DND-41 (cell line): ENCODE measurements at regions not wholly inside any gene's neighbourhood (a gene's known extent, or its start where the extent isn't known, plus 50 kb on each side); places are given as distances from the start of the nearest gene placed in this dataset.

Experiments used
- EZH2 ChIP-seq: IDR thresholded peaks from 3 replicates; pipeline ENCODE4 v1.6.1; 2012; ENCODE audit warnings: borderline replicate concordance, low read depth, mild to moderate bottlenecking, moderate library complexity, low read length, inconsistent platforms; ENCODE audit not compliant: severe bottlenecking
- TF ChIP-seq, protein P1 (sequence below): IDR thresholded peaks from 2 replicates; pipeline ENCODE4 v1.5.1; 2012; ENCODE audit warnings: borderline replicate concordance, low read length, moderate library complexity, mild to moderate bottlenecking; ENCODE audit not compliant: poor library complexity, severe bottlenecking; ENCODE audit errors: extremely low read depth

DNA sequence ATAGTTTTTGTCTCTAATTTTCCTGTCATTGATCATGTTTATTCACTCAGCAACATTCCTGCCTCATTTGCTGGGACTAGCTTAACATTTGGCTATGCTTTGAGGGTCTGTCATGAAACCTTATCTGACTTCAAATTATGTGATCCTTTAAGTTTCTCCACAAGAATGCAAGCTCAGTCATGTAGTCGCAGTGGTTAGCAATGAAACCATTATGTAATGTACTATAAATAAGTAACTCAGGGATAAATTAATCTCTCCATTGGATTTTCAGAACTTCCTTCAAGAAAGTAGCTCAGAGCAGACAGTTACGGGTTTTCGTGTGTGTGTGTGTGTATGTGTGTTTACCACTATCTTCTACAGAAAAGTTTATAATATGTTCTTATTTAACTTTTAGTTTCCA is 993.6 kb downstream of the ADGRL3 start:
- TF ChIP-seq, protein P1, sequence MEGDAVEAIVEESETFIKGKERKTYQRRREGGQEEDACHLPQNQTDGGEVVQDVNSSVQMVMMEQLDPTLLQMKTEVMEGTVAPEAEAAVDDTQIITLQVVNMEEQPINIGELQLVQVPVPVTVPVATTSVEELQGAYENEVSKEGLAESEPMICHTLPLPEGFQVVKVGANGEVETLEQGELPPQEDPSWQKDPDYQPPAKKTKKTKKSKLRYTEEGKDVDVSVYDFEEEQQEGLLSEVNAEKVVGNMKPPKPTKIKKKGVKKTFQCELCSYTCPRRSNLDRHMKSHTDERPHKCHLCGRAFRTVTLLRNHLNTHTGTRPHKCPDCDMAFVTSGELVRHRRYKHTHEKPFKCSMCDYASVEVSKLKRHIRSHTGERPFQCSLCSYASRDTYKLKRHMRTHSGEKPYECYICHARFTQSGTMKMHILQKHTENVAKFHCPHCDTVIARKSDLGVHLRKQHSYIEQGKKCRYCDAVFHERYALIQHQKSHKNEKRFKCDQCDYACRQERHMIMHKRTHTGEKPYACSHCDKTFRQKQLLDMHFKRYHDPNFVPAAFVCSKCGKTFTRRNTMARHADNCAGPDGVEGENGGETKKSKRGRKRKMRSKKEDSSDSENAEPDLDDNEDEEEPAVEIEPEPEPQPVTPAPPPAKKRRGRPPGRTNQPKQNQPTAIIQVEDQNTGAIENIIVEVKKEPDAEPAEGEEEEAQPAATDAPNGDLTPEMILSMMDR, result no peak
- TF ChIP-seq EZH2, result no peak
